Endothelial cell of umbilical vein (primary cell): ENCODE measurements at regions not wholly inside any gene's neighbourhood (a gene's known extent, or its start where the extent isn't known, plus 50 kb on each side); places are given as distances from the start of the nearest gene placed in this dataset.

Experiments used
- BruUV-seq: library from RNA; stranded (reverse); fragments of 400-500 nt; replicated peaks from 2 replicates; lab custom pipeline; 2021; lab: Mats Ljungman, UMichigan
- CTCF ChIA-PET: fragments of 300-600, 350-600 bp; sonication (Branson Sonifier 250); formaldehyde crosslinking; loops from one replicate; lab custom pipeline; 2021; ENCODE audit warnings: antibody characterized with exemption, inconsistent platforms; lab: Charles Lee
- POLR2A ChIA-PET: fragments of 300-600, 350-600 bp; sonication (Branson Sonifier 250); formaldehyde crosslinking; loops from one replicate; lab custom pipeline; 2021; ENCODE audit warnings: antibody characterized with exemption, inconsistent platforms; lab: Charles Lee
- DNase-seq: peaks from one replicate; pipeline ENCODE4 v3.0.0-alpha.2; 2011; ENCODE audit warnings: low read depth, low spot score
- FAIRE-seq: peaks from 2 replicates; lab custom pipeline; 2011; peaks lifted over from hg19 to GRCh38; lab: Jason Lieb, UNC
- H2AFZ ChIP-seq: 2 replicates; pipeline ENCODE4 v1.6.0; 2012; ENCODE audit warnings: low read depth, low read length, control low read depth, inconsistent platforms
- H3K27ac ChIP-seq: 2 replicates; pipeline ENCODE4 v1.5.1; 2011; ENCODE audit warnings: low read depth, mild to moderate bottlenecking, control low read depth, low read length, moderate library complexity; ENCODE audit not compliant: insufficient read depth
- H3K27me3 ChIP-seq, 2 experiments: 2 replicates each; pipeline versions ENCODE4 v1.6.0 to v1.6.1; 2011; ENCODE audit warnings: low read length in 2 of 2, mixed read lengths in 1 of 2; ENCODE audit not compliant: control insufficient read depth in 2 of 2, insufficient read depth in 2 of 2
- H3K36me3 ChIP-seq, 2 experiments: 2 replicates in 1 of 2; 3 replicates in 1 of 2; pipeline ENCODE4 v1.5.1; 2011; ENCODE audit warnings: low read length in 2 of 2, mild to moderate bottlenecking in 1 of 2, moderate library complexity in 1 of 2; ENCODE audit not compliant: control insufficient read depth in 2 of 2, insufficient read depth in 2 of 2; ENCODE audit errors: extremely low read depth in 1 of 2
- H3K4me1 ChIP-seq: 3 replicates; pipeline ENCODE4 v1.5.1; 2011; ENCODE audit warnings: mild to moderate bottlenecking, low read length; ENCODE audit not compliant: control insufficient read depth, insufficient read depth; ENCODE audit errors: extremely low read depth
- H3K4me2 ChIP-seq: 2 replicates; pipeline ENCODE4 v1.6.1; 2011; ENCODE audit warnings: low read length, control low read depth, mixed read lengths; ENCODE audit not compliant: insufficient read depth
- H3K4me3 ChIP-seq, 3 experiments: fragments of 200-600 bp in 1 of 3; sonication (generic), shearing (Covaris generic) in 1 of 3; replicated peaks in 1 of 3; 2 replicates each; pipeline ENCODE4 v1.5.1; 2011 to 2016; ENCODE audit warnings: control low read depth in 3 of 3, low read length in 3 of 3, mild to moderate bottlenecking in 2 of 3, inconsistent platforms in 1 of 3, low read depth in 1 of 3, moderate library complexity in 1 of 3; ENCODE audit not compliant: insufficient read depth in 1 of 3
- H3K79me2 ChIP-seq: 2 replicates; pipeline ENCODE4 v1.6.0; 2012; ENCODE audit warnings: low read length, inconsistent platforms; ENCODE audit not compliant: control insufficient read depth, insufficient read depth
- H3K9ac ChIP-seq: replicated peaks from 2 replicates; pipeline ENCODE3; 2011; ENCODE audit warnings: low read length, control low read depth; ENCODE audit not compliant: insufficient read depth; ENCODE audit errors: extremely low read depth
- H3K9me1 ChIP-seq: replicated peaks from 3 replicates; pipeline ENCODE4 v1.6.0; 2011; ENCODE audit warnings: mild to moderate bottlenecking, low read length; ENCODE audit not compliant: control insufficient read depth, insufficient read depth; ENCODE audit errors: extremely low read depth
- H3K9me3 ChIP-seq: replicated peaks from 2 replicates; pipeline ENCODE4 v1.5.1; 2012; ENCODE audit warnings: low read length, inconsistent platforms; ENCODE audit not compliant: control insufficient read depth, insufficient read depth
- H4K20me1 ChIP-seq: replicated peaks from 2 replicates; pipeline ENCODE3; 2011; ENCODE audit warnings: mild to moderate bottlenecking, low read length; ENCODE audit not compliant: control insufficient read depth, insufficient read depth; ENCODE audit errors: extremely low read depth
- CTCF ChIP-seq, 2 donors: IDR thresholded peaks; 1 replicate in 1 of 2; 2 replicates in 1 of 2; pipeline ENCODE4 v1.5.1; 2011; ENCODE audit warnings: low read length in 2 of 2, mild to moderate bottlenecking in 2 of 2, moderate library complexity in 2 of 2, control low read depth in 1 of 2, inconsistent platforms in 1 of 2, low read depth in 1 of 2; ENCODE audit not compliant: insufficient read depth in 1 of 2; ENCODE audit errors: extremely low read depth in 1 of 2
- EZH2 ChIP-seq: IDR thresholded peaks from 2 replicates; pipeline ENCODE4 v1.6.1; 2012; ENCODE audit warnings: borderline replicate concordance, low read depth, mild to moderate bottlenecking, moderate library complexity, low read length, inconsistent platforms; ENCODE audit not compliant: severe bottlenecking
- FOS ChIP-seq: IDR thresholded peaks from 2 replicates; pipeline ENCODE4 v1.6.1; 2011; ENCODE audit warnings: mild to moderate bottlenecking, low read length, moderate library complexity, borderline replicate concordance; ENCODE audit not compliant: insufficient read depth
- GATA2 ChIP-seq: IDR thresholded peaks from 2 replicates; pipeline ENCODE4 v1.7.0; 2011; ENCODE audit warnings: low read depth, mild to moderate bottlenecking, moderate library complexity, mixed read lengths, low read length; ENCODE audit not compliant: insufficient read length, insufficient read depth
- JUN ChIP-seq: IDR thresholded peaks from 2 replicates; pipeline ENCODE4 v1.6.1; 2011; ENCODE audit warnings: borderline replicate concordance, low read depth; ENCODE audit not compliant: insufficient read length, insufficient read depth
- MAX ChIP-seq: IDR thresholded peaks from 2 replicates; pipeline ENCODE4 v1.6.1; 2011; ENCODE audit not compliant: insufficient read depth, insufficient read length
- MYC ChIP-seq: IDR thresholded peaks from one replicate; pipeline ENCODE4 v1.6.1; 2011; ENCODE audit warnings: mild to moderate bottlenecking, low read depth, low read length
- POLR2A ChIP-seq: IDR thresholded peaks from 2 replicates; pipeline ENCODE4 v1.6.1; 2012; ENCODE audit warnings: low read depth, mild to moderate bottlenecking, control low read depth, low read length
- POLR2AphosphoS5 ChIP-seq: IDR thresholded peaks from 2 replicates; pipeline ENCODE4 v1.6.1; 2012; ENCODE audit warnings: low read depth, mild to moderate bottlenecking, control low read depth, low read length, moderate library complexity; ENCODE audit not compliant: insufficient read depth
- dilution Hi-C: fragments of 300-500 bp; cut with MboI; formaldehyde crosslinking; loops from one replicate; pipeline ENCODE4 v1.15.0; 2019; ENCODE audit warnings: low sequenced_read_pairs; ENCODE audit not compliant: extremely low pct_ligation_motif_present
- intact Hi-C: fragments of 100-400 bp; cut with micrococcal nuclease; formaldehyde crosslinking; loops from one replicate; pipeline ENCODE4 v1.10.0; 2022

- intact Hi-C loops, result loop anchor here (10.0 kb wide), 1 partner anchor 405 kb away; no protein-coding TSS in a partner anchor
- H4K20me1 ChIP-seq, result no peaks in the 10 kb centered on the region
- no peak overlapping the region for H3K4me3 ChIP-seq
- CTCF ChIA-PET, result no interaction called here
- H3K9ac ChIP-seq, result no peak overlapping the region
- H3K27ac ChIP-seq, result no peak overlapping the region
- no peak for DNase-seq
- TF ChIP-seq MYC (no peak), EZH2 (no peak), MAX (no peak), CTCF (IDR thresholded peaks at IDR 0.05; ENCODE audit: extremely low read depth in 1 of 2, insufficient read depth in 1 of 2, low read depth in 1 of 2, low read length in 2 of 2) (no peak), POLR2AphosphoS5 (no peak), FOS (no peak), POLR2A (no peak), JUN (no peak), GATA2 (no peak)
- no peak for FAIRE-seq
- H3K36me3 ChIP-seq, result no peaks in the 10 kb centered on the region
- H3K9me3 ChIP-seq, result no peaks in the 10 kb centered on the region
- BruUV-seq, result no TSS peak
- H3K9me1 ChIP-seq, result no peaks in the 10 kb centered on the region
- H3K79me2 ChIP-seq, result no peaks in the 10 kb centered on the region
- POLR2A ChIA-PET, result no interaction called here
- dilution Hi-C loops, result no loop called here
- H3K4me2 ChIP-seq, result no peak overlapping the region
- peaks cover 0 to 5% of the 10 kb centered on the region in 2 experiments for H3K27me3 ChIP-seq
- no peaks in the 10 kb centered on the region for H3K4me1 ChIP-seq
- H2AFZ ChIP-seq, result no peak overlapping the region
These were observed 157.1 kb upstream of the ARHGAP5 start for GRCh38 chr14:31920001-31920400.
